Endothelial cell of umbilical vein (primary cell): ENCODE measurements at regions not wholly inside any gene's neighbourhood (a gene's known extent, or its start where the extent isn't known, plus 50 kb on each side); places are given as distances from the start of the nearest gene placed in this dataset.

Experiments
- BruUV-seq: library from RNA; stranded (reverse); fragments of 400-500 nt; replicated peaks from 2 replicates; lab custom pipeline; 2021; lab: Mats Ljungman, UMichigan
- CTCF ChIA-PET: fragments of 300-600, 350-600 bp; sonication (Branson Sonifier 250); formaldehyde crosslinking; loops from one replicate; lab custom pipeline; 2021; ENCODE audit warnings: antibody characterized with exemption, inconsistent platforms; lab: Charles Lee
- POLR2A ChIA-PET: fragments of 300-600, 350-600 bp; sonication (Branson Sonifier 250); formaldehyde crosslinking; loops from one replicate; lab custom pipeline; 2021; ENCODE audit warnings: antibody characterized with exemption, inconsistent platforms; lab: Charles Lee
- DNase-seq: peaks from one replicate; pipeline ENCODE4 v3.0.0-alpha.2; 2011; ENCODE audit warnings: low read depth, low spot score
- FAIRE-seq: peaks from 2 replicates; lab custom pipeline; 2011; peaks lifted over from hg19 to GRCh38; lab: Jason Lieb, UNC
- H2AFZ ChIP-seq: 2 replicates; pipeline ENCODE4 v1.6.0; 2012; ENCODE audit warnings: low read depth, low read length, control low read depth, inconsistent platforms
- H3K27ac ChIP-seq: 2 replicates; pipeline ENCODE4 v1.5.1; 2011; ENCODE audit warnings: low read depth, mild to moderate bottlenecking, control low read depth, low read length, moderate library complexity; ENCODE audit not compliant: insufficient read depth
- H3K27me3 ChIP-seq, 2 experiments: 2 replicates each; pipeline versions ENCODE4 v1.6.0 to v1.6.1; 2011; ENCODE audit warnings: low read length in 2 of 2, mixed read lengths in 1 of 2; ENCODE audit not compliant: control insufficient read depth in 2 of 2, insufficient read depth in 2 of 2
- H3K36me3 ChIP-seq, 2 experiments: 2 replicates in 1 of 2; 3 replicates in 1 of 2; pipeline ENCODE4 v1.5.1; 2011; ENCODE audit warnings: low read length in 2 of 2, mild to moderate bottlenecking in 1 of 2, moderate library complexity in 1 of 2; ENCODE audit not compliant: control insufficient read depth in 2 of 2, insufficient read depth in 2 of 2; ENCODE audit errors: extremely low read depth in 1 of 2
- H3K4me1 ChIP-seq: 3 replicates; pipeline ENCODE4 v1.5.1; 2011; ENCODE audit warnings: mild to moderate bottlenecking, low read length; ENCODE audit not compliant: control insufficient read depth, insufficient read depth; ENCODE audit errors: extremely low read depth
- H3K4me2 ChIP-seq: 2 replicates; pipeline ENCODE4 v1.6.1; 2011; ENCODE audit warnings: low read length, control low read depth, mixed read lengths; ENCODE audit not compliant: insufficient read depth
- H3K4me3 ChIP-seq, 3 experiments: fragments of 200-600 bp in 1 of 3; sonication (generic), shearing (Covaris generic) in 1 of 3; replicated peaks in 1 of 3; 2 replicates each; pipeline ENCODE4 v1.5.1; 2011 to 2016; ENCODE audit warnings: control low read depth in 3 of 3, low read length in 3 of 3, mild to moderate bottlenecking in 2 of 3, inconsistent platforms in 1 of 3, low read depth in 1 of 3, moderate library complexity in 1 of 3; ENCODE audit not compliant: insufficient read depth in 1 of 3
- H3K79me2 ChIP-seq: 2 replicates; pipeline ENCODE4 v1.6.0; 2012; ENCODE audit warnings: low read length, inconsistent platforms; ENCODE audit not compliant: control insufficient read depth, insufficient read depth
- H3K9ac ChIP-seq: replicated peaks from 2 replicates; pipeline ENCODE3; 2011; ENCODE audit warnings: low read length, control low read depth; ENCODE audit not compliant: insufficient read depth; ENCODE audit errors: extremely low read depth
- H3K9me1 ChIP-seq: replicated peaks from 3 replicates; pipeline ENCODE4 v1.6.0; 2011; ENCODE audit warnings: mild to moderate bottlenecking, low read length; ENCODE audit not compliant: control insufficient read depth, insufficient read depth; ENCODE audit errors: extremely low read depth
- H3K9me3 ChIP-seq: replicated peaks from 2 replicates; pipeline ENCODE4 v1.5.1; 2012; ENCODE audit warnings: low read length, inconsistent platforms; ENCODE audit not compliant: control insufficient read depth, insufficient read depth
- H4K20me1 ChIP-seq: replicated peaks from 2 replicates; pipeline ENCODE3; 2011; ENCODE audit warnings: mild to moderate bottlenecking, low read length; ENCODE audit not compliant: control insufficient read depth, insufficient read depth; ENCODE audit errors: extremely low read depth
- EZH2 ChIP-seq: IDR thresholded peaks from 2 replicates; pipeline ENCODE4 v1.6.1; 2012; ENCODE audit warnings: borderline replicate concordance, low read depth, mild to moderate bottlenecking, moderate library complexity, low read length, inconsistent platforms; ENCODE audit not compliant: severe bottlenecking
- FOS ChIP-seq: IDR thresholded peaks from 2 replicates; pipeline ENCODE4 v1.6.1; 2011; ENCODE audit warnings: mild to moderate bottlenecking, low read length, moderate library complexity, borderline replicate concordance; ENCODE audit not compliant: insufficient read depth
- GATA2 ChIP-seq: IDR thresholded peaks from 2 replicates; pipeline ENCODE4 v1.7.0; 2011; ENCODE audit warnings: low read depth, mild to moderate bottlenecking, moderate library complexity, mixed read lengths, low read length; ENCODE audit not compliant: insufficient read length, insufficient read depth
- JUN ChIP-seq: IDR thresholded peaks from 2 replicates; pipeline ENCODE4 v1.6.1; 2011; ENCODE audit warnings: borderline replicate concordance, low read depth; ENCODE audit not compliant: insufficient read length, insufficient read depth
- MYC ChIP-seq: IDR thresholded peaks from one replicate; pipeline ENCODE4 v1.6.1; 2011; ENCODE audit warnings: mild to moderate bottlenecking, low read depth, low read length
- POLR2A ChIP-seq: IDR thresholded peaks from 2 replicates; pipeline ENCODE4 v1.6.1; 2012; ENCODE audit warnings: low read depth, mild to moderate bottlenecking, control low read depth, low read length
- POLR2AphosphoS5 ChIP-seq: IDR thresholded peaks from 2 replicates; pipeline ENCODE4 v1.6.1; 2012; ENCODE audit warnings: low read depth, mild to moderate bottlenecking, control low read depth, low read length, moderate library complexity; ENCODE audit not compliant: insufficient read depth
- dilution Hi-C: fragments of 300-500 bp; cut with MboI; formaldehyde crosslinking; loops from one replicate; pipeline ENCODE4 v1.15.0; 2019; ENCODE audit warnings: low sequenced_read_pairs; ENCODE audit not compliant: extremely low pct_ligation_motif_present
- intact Hi-C: fragments of 100-400 bp; cut with micrococcal nuclease; formaldehyde crosslinking; loops from one replicate; pipeline ENCODE4 v1.10.0; 2022
- TF ChIP-seq, protein P1 (sequence below), 2 donors: IDR thresholded peaks; 1 replicate in 1 of 2; 2 replicates in 1 of 2; pipeline ENCODE4 v1.5.1; 2011; ENCODE audit warnings: low read length in 2 of 2, mild to moderate bottlenecking in 2 of 2, moderate library complexity in 2 of 2, control low read depth in 1 of 2, inconsistent platforms in 1 of 2, low read depth in 1 of 2; ENCODE audit not compliant: insufficient read depth in 1 of 2; ENCODE audit errors: extremely low read depth in 1 of 2
- TF ChIP-seq, protein P2 (sequence below): IDR thresholded peaks from 2 replicates; pipeline ENCODE4 v1.6.1; 2011; ENCODE audit not compliant: insufficient read depth, insufficient read length

DNA sequence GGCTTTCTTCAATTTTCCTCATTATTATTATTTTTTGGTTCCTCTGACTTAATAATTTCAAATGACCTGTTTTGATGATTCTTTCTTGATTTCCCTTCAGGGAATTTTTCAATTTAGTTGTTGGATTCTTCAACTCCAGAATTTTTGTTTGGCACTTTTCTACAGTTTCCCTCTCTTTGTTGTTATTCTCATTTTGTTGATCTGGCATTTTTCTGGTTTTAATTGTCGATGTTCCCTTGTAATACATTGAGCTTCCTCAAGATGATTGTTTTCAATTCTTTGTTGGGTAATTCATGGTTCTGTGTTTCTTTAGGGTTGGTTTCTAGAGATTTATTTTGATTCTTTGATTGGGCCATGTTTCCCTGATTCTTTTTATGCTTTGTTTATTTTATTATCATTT, 67.8 kb upstream of the DNAJC1 start:
- dilution Hi-C loops, result no loop called here
- CTCF ChIA-PET, result interaction anchor here (0.8 to 1.7 kb wide), 2 partner anchors 53 to 917 kb away, joined by 3 to 5 read pairs; no protein-coding TSS in a partner anchor
- no peak overlapping the region for H3K27ac ChIP-seq
- no peaks in the 10 kb centered on the region for H3K9me1 ChIP-seq
- no peak overlapping the region for H2AFZ ChIP-seq
- no TSS peak for BruUV-seq
- no peaks in the 10 kb centered on the region for H3K79me2 ChIP-seq
- no peak overlapping the region for H3K4me3 ChIP-seq
- no peak overlapping the region for H3K9ac ChIP-seq
- no peaks in the 10 kb centered on the region for H3K36me3 ChIP-seq
- intact Hi-C loops, result no loop called here
- TF ChIP-seq, protein P1, sequence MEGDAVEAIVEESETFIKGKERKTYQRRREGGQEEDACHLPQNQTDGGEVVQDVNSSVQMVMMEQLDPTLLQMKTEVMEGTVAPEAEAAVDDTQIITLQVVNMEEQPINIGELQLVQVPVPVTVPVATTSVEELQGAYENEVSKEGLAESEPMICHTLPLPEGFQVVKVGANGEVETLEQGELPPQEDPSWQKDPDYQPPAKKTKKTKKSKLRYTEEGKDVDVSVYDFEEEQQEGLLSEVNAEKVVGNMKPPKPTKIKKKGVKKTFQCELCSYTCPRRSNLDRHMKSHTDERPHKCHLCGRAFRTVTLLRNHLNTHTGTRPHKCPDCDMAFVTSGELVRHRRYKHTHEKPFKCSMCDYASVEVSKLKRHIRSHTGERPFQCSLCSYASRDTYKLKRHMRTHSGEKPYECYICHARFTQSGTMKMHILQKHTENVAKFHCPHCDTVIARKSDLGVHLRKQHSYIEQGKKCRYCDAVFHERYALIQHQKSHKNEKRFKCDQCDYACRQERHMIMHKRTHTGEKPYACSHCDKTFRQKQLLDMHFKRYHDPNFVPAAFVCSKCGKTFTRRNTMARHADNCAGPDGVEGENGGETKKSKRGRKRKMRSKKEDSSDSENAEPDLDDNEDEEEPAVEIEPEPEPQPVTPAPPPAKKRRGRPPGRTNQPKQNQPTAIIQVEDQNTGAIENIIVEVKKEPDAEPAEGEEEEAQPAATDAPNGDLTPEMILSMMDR (IDR thresholded peaks at IDR 0.05; ENCODE audit: extremely low read depth in 1 of 2, insufficient read depth in 1 of 2, low read depth in 1 of 2, low read length in 2 of 2), result no peak
- no peak for TF ChIP-seq FOS
- no peak for TF ChIP-seq POLR2AphosphoS5
- no peak for TF ChIP-seq GATA2
- TF ChIP-seq POLR2A, result no peak
- TF ChIP-seq MYC, result no peak
- H3K27me3 ChIP-seq, result peaks cover 0 to 3% of the 10 kb centered on the region in 2 experiments
- H3K4me1 ChIP-seq, result no peaks in the 10 kb centered on the region
- H3K9me3 ChIP-seq, result no peaks in the 10 kb centered on the region
- no peak overlapping the region for H3K4me2 ChIP-seq
- H4K20me1 ChIP-seq, result no peaks in the 10 kb centered on the region
- FAIRE-seq (no peak), DNase-seq (no peak)
- POLR2A ChIA-PET, result no interaction called here

DNA sequence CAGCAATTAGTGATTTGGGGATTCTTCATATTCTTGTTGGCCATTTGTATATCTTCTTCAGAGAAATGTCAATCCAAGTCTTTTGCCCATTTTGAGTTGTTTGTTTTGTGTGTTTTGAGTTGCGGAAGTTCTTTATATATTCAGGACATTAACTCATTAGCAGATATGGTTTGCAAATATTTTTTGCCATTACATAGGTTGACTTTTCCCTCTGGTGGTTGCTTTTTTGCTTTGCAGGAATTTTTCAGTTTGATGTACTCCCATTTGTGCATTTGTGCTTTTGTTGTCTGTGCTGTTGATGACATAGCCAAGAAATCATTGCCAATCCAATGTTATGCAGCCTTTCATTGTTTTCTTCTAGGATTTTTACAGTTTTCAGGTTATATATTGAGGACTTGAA, 63.6 kb upstream of the DNAJC1 start:
- POLR2A ChIA-PET, result no interaction called here
- intact Hi-C loops, result no loop called here
- H2AFZ ChIP-seq, result no peak overlapping the region

More for the DNA sequence above, 63.6 kb upstream of the DNAJC1 start:
- TF ChIP-seq JUN (no peak), POLR2A (no peak), GATA2 (no peak), EZH2 (no peak), MYC (no peak), FOS (no peak)
- TF ChIP-seq, protein P2, sequence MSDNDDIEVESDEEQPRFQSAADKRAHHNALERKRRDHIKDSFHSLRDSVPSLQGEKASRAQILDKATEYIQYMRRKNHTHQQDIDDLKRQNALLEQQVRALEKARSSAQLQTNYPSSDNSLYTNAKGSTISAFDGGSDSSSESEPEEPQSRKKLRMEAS, result no peak
- TF ChIP-seq, protein P1 (IDR thresholded peaks at IDR 0.05; ENCODE audit: extremely low read depth in 1 of 2, insufficient read depth in 1 of 2, low read depth in 1 of 2, low read length in 2 of 2), result no peak
- H3K9me1 ChIP-seq, result no peaks in the 10 kb centered on the region
- no peak overlapping the region for H3K4me3 ChIP-seq
- H3K4me2 ChIP-seq, result no peak overlapping the region
- H3K36me3 ChIP-seq, result no peaks in the 10 kb centered on the region
- no peak overlapping the region for H3K9ac ChIP-seq
- no peak for FAIRE-seq
- BruUV-seq, result no TSS peak
- H3K4me1 ChIP-seq, result no peaks in the 10 kb centered on the region
- CTCF ChIA-PET, result no interaction called here
- H4K20me1 ChIP-seq, result no peaks in the 10 kb centered on the region
- H3K27me3 ChIP-seq, result no peaks in the 10 kb centered on the region
- dilution Hi-C loops, result no loop called here
- no peak overlapping the region for H3K27ac ChIP-seq
- H3K9me3 ChIP-seq, result no peaks in the 10 kb centered on the region
- no peaks in the 10 kb centered on the region for H3K79me2 ChIP-seq
- DNase-seq, result no peak
